ENCODE measurements at regions not wholly inside any gene's neighbourhood (a gene's known extent, or its start where the extent isn't known, plus 50 kb on each side); places are given as distances from the start of the nearest gene placed in this dataset.
A peak's percentile ranks its signal among the peaks of the same experiment; 100 is the strongest.

DNA sequence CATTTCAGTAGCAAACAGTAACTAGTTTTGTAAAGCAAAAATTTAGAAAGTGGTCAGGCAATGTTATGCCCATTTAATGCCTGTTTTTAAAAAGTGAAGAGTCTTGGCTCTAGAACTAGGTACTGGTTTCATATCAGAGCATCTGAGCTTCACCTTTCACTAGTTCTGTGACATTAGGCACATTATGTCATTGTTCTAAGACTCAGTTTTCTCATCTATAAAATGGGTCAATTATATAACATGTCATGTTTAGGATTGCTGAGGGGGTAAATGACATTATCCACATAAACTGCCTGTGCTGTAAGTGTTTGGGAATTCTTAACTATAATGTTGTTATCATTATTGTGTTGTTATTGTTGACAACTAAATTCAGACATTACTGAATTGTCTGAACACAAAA lies 235.6 kb upstream of the ZC3H12C start:
- no peak for DNase-seq

DNA sequence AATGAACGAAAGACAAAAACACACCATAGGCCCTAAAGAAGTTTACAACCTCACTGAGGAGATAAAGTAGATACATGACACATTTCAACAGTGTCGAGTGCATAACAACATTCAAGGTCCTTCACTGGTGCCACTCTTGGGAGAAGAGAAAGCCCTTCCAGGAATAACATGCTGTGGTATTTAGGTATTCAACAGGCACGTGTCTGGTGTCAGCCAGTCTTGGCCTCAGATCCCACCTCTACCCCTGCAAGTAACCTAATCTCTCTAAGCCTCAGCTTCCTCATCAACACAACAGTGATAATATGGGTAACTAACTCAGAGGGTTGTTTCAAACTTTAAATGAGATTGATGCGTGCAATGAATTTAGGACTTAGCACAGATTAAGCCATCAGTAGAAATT lies 235.0 kb upstream of the ZC3H12C start:
- no peak for DNase-seq

DNA sequence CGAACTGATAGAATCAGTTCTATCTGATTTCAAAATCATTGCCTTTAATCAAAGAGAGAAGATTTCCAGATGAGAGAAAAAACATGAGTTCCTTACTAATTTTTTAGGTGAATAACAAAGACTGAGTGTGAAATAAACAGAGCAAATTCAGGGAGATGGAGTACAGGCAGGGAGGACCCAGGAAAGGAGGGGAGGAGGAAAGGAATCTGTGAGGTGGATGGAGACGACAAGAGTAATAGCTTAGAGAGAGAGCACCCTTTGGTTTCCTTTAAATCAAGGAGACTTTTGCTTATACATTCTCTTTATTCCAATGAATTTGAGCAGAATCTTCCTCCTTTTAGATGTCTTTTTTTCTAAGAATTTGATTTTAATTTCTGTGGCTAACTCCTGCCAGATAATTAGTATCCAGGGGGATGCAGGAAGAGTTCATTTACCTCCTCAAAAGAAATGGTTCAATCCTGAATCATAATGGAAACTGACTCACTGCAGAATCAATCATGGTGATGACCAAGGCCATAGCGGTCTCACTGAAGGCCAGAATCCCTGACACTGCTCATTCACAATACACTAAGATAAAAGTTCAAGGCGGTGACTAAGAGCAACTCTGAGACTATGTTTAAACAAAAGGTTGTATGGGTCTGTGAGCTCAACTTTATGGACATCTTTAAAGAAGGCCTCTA lies 234.0 kb upstream of the ZC3H12C start:
- no peak for DNase-seq

DNA sequence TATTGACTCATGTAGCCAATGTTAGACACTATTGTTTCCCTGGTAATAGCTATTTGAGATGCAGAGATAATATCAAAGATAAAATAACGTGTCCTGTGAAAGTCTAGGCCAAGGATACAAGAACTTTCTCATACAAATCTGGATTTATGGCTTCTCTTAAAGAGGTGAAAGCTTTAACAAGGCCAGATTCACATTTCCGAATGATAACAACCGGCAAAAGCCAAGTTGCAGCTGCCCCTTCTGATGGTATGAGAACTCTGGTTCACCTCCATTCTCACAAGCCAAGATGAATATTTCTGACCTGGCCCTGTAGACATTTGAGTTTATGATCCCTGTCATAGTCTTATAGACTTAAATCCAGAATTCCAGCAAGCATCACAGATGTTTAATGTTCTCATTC lies 230.4 kb upstream of the ZC3H12C start:
- DNase-seq: no peak

DNA sequence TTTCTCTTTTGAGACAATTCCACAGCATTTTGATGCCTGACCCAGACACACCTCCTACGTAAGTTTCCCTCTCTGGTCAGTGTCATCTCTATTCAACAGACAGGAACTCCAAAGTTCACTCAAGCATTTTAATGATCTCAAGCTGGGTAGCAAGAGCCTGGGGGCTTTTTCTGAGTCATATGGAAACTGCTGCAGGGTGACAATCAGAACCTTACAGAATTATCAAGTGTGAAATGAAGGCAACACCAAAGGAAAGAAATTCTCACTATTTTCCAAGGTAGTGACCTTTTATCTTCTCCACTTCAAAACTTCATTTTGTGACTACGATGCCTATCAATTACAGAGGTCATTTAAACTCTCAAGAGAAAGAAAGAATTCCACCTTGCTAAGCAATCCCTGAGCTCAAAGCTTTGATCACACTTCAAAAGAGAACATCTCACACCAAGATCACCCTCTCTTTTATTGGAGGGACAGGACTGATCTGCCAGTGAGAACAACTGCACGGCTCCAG lies 229.0 kb upstream of the ZC3H12C start:
- no peak for DNase-seq

DNA sequence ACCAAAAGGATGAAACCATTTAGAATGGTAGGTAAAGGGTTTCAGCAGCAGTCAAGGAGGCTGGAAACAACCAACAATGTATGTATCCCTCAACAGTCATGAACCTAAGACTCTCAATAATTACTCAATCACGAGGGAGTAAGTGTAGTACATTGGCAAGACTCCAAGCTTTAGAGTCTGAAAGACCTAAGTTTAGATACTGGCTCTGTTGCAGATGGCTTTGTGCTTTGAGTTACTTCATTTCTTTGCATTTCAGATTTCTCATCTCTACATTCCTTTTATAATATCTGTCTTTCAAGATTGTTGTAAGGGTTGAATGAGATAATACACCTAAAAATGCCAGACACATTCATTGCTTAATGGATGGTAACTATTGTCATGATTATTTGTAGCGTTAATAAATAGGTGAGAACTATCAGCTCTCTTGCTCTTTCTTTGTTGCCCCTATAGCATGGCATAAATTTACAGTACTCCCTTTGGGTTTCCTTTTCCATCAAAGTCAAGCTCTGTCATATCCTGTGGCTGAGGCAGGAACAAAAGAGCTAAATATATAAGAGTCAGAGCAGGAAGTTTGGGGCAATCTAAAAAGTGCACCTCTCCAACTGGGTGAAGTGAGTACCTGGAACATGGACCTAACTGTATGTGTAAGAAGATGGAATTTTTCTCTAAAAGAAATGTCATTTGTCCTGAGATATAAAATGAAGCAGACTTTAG lies 228.2 kb upstream of the ZC3H12C start:
- DNase-seq: no peak

DNA sequence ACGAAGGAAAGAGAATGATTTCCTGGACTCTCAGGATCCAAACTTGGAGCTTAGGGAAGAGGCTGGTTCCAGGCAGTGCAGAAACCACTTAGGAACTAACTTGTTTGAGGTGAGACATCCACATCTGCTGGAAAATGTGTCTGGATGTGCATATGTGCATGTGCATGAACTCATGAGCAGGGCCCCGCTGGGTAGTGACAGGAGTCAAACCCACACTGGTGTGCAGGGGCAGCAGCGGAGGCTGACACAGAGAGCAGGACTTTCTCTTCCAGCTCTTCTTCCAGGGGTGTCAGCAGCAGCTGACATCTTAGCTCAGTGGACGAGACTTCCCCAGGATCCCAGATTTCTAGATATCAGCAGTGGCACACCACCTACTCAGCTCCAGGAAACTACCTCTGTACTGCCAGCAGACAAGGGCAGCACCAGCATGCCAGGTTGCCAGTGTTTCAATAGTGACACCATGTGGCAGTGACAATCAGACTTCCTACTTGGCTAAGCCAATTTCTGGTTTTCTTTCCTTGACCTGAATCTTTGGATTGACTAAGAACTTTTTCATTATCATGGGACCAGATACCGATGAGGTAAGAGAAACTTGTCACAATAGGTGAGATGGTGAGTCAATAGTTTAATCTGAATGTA lies 227.5 kb upstream of the ZC3H12C start:
- DNase-seq: peak in 24 of 56 donors; percentile 2 to 50 (median 12)

DNA sequence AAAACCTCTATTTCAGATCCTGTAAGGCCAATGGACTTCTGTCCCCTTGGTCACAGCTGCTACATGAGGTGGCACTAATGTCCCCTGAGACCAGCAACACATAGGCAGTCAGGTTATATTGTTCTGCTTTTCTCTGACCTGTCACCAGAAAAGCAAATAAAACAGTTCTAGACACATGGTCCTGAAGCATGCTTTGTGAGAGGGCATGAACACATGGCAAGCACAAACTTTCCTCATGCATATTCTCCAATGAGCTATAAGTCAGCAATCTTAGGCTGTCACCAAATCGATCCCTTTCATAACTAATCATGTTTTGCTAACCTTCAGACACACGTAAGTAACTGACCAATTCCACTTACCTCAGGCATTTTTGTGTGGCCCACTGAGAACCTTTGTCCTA lies 225.4 kb upstream of the ZC3H12C start:
- no peak for DNase-seq

DNA sequence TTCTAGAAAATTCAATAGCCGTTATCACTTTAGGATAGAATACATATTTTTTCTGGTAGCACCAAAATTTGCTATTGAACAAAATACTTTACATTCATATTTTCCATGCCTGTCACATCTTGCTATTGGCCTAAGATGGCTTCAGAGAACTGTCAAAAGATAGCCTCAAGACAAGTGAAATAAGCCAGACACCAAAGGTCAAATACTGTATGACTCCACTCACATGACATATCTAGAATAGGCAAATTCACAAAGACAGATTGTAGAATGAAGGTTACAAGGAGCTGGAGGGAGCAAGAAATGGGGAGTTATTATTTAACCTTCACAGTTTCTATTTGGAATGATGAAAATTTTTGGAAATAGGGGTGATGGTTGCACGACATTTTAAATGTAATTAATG lies 223.7 kb upstream of the ZC3H12C start:
- DNase-seq: no peak

DNA sequence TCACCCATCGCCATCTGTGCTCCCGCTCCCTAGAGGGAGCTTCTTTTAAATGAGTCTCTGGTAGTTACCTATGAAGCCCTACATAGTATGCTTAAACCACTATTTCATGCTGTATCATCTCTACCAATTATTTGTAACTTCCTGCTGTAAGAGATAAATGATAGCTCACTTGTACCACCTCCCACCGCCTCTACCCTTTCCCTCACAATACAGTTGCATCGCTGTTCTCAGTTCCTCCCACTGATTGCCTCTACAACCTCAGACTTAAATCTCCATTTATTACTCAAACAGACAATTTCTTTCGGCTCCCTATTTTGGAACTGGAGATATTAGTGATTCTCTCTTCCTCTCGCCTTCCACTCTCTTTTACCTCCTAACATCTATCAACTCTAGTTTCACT lies 222.9 kb upstream of the ZC3H12C start:
- DNase-seq: peak in 3 of 56 donors; percentile 0 to 8 (median 3)

DNA sequence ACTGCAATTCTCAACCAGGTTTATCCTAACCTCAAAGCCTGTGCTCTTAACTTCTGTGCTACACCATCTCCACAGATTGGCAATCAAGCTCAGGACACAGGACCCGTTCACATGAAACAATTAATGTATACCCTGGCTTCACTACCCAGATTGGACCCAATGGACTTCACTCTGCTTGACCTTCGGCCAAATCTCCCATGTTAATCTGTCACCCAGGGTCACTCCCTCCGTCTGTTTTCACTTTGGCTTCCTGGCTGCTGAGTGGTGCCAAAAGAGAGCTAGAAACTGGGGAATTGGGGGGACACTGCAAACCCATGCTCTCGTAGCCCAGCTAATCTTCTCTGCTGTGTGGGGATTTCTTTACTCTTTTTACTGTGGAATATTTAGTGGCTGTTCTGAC lies 216.1 kb upstream of the ZC3H12C start:
- DNase-seq: no peak

DNA sequence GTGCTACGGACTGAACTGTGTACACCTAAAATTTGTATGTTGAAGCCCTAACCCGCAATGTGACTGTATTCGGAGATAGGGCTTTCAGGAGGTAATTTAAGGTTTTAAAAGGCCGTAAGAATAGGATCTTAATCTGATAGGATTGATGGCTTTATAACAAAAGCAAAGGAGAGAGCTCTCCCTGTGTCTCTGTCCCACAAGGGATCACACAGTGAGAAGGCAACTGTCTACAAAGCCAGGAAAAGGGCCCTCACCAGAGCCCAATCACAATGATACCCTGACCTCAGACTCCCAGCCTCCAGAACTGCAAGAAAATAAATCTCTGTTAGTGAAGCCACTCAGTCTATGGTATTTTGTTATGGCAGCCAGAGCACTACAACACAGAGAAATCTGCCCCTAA lies 208.7 kb upstream of the ZC3H12C start:
- DNase-seq: no peak

DNA sequence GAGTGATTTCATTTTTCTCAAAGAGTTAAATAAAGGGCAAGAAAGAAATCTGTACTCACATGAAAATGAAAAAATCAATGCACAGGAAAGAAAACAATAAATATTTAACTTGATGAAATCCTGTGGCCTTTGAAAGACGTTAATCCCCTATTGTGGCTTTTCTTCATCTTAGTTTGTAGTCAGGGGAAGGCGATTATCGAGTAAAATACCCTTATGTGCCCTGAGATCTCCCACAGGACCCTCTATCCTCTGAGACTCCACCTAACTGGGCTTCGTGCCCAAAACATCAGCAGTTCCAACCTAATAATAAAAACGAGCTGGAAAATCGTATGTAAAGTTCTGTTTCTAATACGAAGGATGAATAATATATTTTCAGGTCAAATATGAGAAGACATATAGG lies 208.2 kb upstream of the ZC3H12C start:
- no peak for DNase-seq

DNA sequence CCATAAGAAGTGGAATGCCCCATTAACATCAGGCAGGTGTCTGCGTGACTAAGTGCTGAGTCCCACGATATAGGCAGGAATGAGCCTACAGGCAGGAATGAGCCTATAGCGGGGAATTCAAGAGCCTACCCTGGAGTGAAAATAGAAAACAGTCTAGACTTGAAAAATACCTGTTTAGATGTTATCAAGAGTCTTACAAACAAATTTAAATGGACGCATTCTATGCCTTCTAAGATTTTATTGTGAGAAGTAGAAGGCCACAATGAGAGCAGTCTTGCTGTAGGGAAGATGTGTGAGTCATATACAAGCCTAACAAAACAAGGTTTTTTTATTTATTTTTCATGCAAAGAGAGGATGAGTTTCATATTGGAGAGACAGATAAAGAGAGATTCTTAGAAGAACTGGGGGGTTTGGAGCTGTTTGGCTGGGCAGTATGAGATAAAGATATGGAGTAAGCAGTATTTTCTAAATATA lies 200.8 kb upstream of the ZC3H12C start:
- DNase-seq: no peak

DNA sequence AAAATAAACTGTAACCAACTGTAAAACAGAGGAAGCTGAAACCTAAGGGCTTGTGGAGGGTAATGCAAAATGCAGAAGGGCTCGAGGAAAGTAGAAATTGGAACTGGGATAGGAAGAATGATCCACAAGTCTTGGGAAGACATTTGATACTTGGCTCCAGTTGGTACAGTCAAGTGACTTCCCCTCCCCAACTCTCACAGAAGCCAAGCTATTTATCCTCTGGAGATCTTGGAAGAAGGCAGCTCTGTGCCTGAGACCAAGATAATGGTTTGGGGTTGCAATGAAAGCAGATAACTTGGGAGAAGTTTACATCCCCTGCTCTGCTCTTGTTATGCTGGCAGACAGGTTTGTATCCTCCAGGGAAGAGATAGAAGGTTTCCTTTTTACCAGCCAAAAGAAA lies 198.9 kb upstream of the ZC3H12C start:
- DNase-seq: no peak

DNA sequence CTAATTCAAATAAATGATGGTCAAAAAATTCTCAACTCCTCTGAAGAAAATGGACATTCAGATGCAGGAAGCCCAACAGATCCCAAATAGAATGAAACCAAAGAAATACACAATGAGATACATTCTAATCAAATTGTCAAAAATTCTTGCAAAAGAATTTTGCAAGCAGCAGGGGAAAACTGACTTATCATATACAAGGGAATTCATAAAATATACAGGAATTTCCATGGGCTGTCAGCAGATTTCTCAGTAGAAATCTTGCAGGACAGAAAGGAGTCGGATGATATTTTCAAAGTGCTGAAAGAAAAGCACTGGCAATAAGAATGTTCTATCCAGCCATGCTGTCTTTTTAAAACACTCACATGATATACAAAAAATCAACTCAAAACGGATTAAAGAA lies 194.6 kb upstream of the ZC3H12C start:
- DNase-seq: no peak

DNA sequence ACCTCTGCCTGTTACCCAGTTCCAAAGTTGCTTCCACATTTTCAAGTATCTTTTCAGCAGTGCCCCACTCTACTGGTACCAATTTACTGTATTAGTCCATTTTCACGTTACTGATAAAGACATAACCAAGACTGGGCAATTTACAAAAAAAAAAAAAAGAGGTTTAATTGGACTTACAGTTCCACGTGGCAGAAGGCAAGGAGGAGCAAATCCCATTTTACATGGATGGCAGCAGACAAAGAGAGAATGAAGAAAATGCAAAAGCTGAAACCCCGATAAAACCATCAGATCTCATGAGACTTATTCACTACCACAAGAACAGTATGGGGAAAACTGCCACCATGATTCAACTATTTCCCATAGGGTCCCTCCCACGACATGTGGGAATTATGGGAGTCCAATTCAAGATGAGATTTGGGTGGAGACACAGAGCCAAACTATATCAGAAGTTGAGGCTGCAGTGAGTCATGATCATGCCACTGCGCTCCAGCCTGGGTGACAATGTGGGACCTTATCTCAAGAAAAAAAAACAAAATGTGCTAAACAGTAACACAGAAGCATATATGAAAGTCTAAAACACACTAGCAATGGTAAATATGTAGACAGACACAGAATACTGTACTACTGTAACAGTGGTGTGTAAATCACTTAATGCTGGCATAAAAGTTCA lies 190.3 kb upstream of the ZC3H12C start:
- DNase-seq: no peak

DNA sequence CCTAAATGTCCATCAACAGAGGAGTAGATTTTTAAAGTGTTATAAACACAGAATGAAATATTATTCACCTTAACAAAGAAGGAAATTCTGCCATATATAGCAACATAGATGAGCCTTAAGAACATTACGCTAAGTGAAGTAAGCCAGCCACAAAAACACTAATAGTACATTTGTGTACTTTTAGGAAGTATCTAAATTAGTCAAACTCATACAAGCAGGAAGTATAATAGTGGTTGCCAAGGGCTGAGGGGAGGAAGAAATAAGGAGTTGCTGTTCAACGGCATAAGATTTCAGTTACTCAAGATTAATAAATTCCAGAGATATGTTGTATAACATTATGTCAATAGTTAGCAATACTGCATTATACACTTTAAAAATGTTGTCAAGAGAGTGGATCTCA lies 181.7 kb upstream of the ZC3H12C start:
- no peak for DNase-seq

DNA sequence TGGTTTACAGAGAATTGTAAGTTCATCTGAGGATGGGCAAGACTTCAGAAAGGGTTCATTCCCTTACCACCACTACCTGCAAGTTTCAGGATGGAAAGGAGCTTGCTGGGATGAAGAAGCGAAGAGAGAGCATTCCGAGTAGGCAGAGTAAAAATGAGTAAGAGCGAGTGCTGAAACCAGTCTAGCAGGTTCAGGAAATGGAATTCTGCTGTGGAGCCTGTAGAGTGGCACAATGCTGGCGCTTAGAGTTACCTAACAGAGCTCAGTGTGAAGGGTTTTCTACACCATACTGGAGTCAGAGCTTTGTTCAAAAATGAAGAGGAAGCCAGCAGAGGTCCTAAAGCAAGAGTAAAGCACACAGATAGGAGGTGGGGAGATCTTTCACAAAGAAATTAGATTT lies 179.2 kb upstream of the ZC3H12C start:
- DNase-seq: no peak

DNA sequence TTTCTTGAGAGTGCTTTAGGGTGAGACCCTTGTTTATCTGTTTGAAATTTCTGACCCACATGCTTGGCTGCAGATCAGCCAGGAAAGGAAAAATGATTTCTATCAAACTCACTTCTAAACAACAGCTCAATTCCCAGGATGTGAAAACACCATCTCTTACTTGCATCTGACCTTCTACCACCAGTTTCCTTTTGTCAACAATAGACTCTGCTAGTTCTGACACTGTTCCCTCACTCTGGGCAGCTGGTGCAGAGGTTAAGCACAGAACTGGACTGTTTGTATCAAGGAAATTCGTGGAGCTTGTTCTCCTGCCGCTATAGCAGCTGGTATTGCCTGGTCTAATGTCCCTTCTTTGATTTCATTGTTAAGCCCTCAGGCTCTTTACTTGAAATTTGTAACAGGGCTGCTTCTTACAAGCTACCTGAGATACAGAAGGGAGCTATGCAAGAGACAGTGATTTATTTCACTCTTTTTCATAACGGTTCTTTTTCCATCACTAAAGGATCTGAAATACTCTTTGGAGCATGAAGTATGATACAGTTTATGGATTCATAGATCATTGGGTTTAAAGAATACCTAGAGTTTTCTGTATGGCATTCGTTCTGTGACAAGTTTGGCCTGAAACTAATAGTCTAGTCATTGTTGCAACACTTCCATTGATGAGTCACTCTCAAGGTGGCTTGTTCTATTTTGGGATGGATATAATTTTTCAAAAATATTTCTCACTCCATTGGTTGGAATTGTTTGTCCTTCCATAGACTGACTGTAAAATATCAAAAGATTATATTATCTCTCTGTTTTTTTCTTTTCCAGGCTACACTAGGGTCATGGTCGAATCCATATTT lies 178.2 kb upstream of the ZC3H12C start:
- no peak for DNase-seq

DNA sequence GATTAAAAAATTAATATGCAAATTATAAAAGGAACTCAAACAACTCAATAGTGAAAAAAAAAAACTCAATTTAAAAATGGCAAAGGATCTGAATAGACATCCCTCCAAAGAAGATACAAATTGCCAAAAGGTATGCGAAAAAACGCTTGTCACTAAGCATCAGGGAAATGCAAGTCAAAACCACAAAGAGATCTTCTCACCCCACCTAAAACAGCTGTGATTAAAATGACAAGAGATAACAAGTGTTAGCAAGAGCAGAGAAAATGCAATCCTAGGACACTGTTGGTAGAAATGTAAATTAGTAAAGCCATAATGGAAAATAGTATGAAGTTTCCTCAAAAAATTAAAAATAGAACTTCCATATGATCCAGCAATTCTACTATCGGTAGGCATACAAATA lies 166.3 kb upstream of the ZC3H12C start:
- no peak for DNase-seq
